Neuronal stem cell (in vitro differentiated cells): ENCODE measurements at regions not wholly inside any gene's neighbourhood (a gene's known extent, or its start where the extent isn't known, plus 50 kb on each side); places are given as distances from the start of the nearest gene placed in this dataset.

Experiments
- DNase-seq: peaks from one replicate; pipeline ENCODE4 v3.0.0-alpha.2; 2013; ENCODE audit warnings: low spot score
- H2AFZ ChIP-seq: one replicate; pipeline ENCODE4 v1.6.1; 2013; ENCODE audit warnings: mild to moderate bottlenecking, low read length, inconsistent platforms
- H2AK5ac ChIP-seq: 2 replicates; pipeline ENCODE4 v1.6.1; 2013; ENCODE audit warnings: low read depth, mild to moderate bottlenecking, inconsistent platforms, low read length, moderate library complexity, mixed read lengths
- H2BK120ac ChIP-seq: 2 replicates; pipeline ENCODE4 v1.6.1; 2013; ENCODE audit warnings: low read depth, mild to moderate bottlenecking, inconsistent platforms, low read length, moderate library complexity, mixed read lengths
- H2BK12ac ChIP-seq: one replicate; pipeline ENCODE4 v1.6.1; 2013; ENCODE audit warnings: low read length, inconsistent platforms
- H2BK15ac ChIP-seq: 2 replicates; pipeline ENCODE4 v1.6.1; 2013; ENCODE audit warnings: mild to moderate bottlenecking, low read length, inconsistent platforms, mixed read lengths
- H2BK5ac ChIP-seq: one replicate; pipeline ENCODE4 v1.6.1; 2013; ENCODE audit warnings: inconsistent platforms, mild to moderate bottlenecking, low read length, moderate library complexity
- H3K14ac ChIP-seq: one replicate; pipeline ENCODE4 v1.6.1; 2013; ENCODE audit warnings: low read length, inconsistent platforms
- H3K18ac ChIP-seq: 2 replicates; pipeline ENCODE4 v1.6.1; 2013; ENCODE audit warnings: low read length, inconsistent platforms
- H3K23ac ChIP-seq: 2 replicates; pipeline ENCODE4 v1.6.1; 2013; ENCODE audit warnings: low read depth, mild to moderate bottlenecking, mixed read lengths, low read length, inconsistent platforms; ENCODE audit not compliant: poor library complexity
- H3K27ac ChIP-seq: replicated peaks from 3 replicates; pipeline ENCODE4 v1.5.1; 2013; ENCODE audit warnings: low read length, inconsistent platforms
- H3K27me3 ChIP-seq, 3 experiments: 2 replicates each; pipeline ENCODE4 v1.6.1; 2013; ENCODE audit warnings: low read length in 3 of 3, mild to moderate bottlenecking in 2 of 3, inconsistent platforms in 1 of 3, low read depth in 1 of 3, mixed read lengths in 1 of 3, moderate library complexity in 1 of 3; ENCODE audit not compliant: control insufficient read depth in 3 of 3, insufficient read depth in 3 of 3
- H3K36me3 ChIP-seq, 2 donors: replicated peaks in 1 of 2; 2 replicates each; pipeline ENCODE4 v1.6.1; 2013; ENCODE audit warnings: low read length in 2 of 2; ENCODE audit not compliant: control insufficient read depth in 2 of 2, insufficient read depth in 2 of 2
- H3K4ac ChIP-seq: 2 replicates; pipeline ENCODE4 v1.6.1; 2013; ENCODE audit warnings: inconsistent platforms, mild to moderate bottlenecking, low read length, moderate library complexity
- H3K4me1 ChIP-seq, 2 donors: 1 replicate in 1 of 2; 2 replicates in 1 of 2; pipeline ENCODE4 v1.6.1; 2013; ENCODE audit warnings: low read length in 2 of 2, low read depth in 1 of 2; ENCODE audit not compliant: control insufficient read depth in 2 of 2, insufficient read depth in 1 of 2
- H3K4me2 ChIP-seq: one replicate; pipeline ENCODE4 v1.6.1; 2013; ENCODE audit warnings: mild to moderate bottlenecking, low read length, inconsistent platforms; ENCODE audit not compliant: insufficient read depth, poor library complexity, severe bottlenecking
- H3K4me3 ChIP-seq, 2 donors: 2 replicates each; pipeline ENCODE4 v1.5.1; 2013; ENCODE audit warnings: low read length in 2 of 2, mild to moderate bottlenecking in 2 of 2, inconsistent platforms in 1 of 2, moderate library complexity in 1 of 2
- H3K79me1 ChIP-seq: one replicate; pipeline ENCODE4 v1.6.1; 2013; ENCODE audit warnings: low read depth, mild to moderate bottlenecking, inconsistent platforms, low read length, moderate library complexity
- H3K9ac ChIP-seq: one replicate; pipeline ENCODE4 v1.6.1; 2013; ENCODE audit warnings: mild to moderate bottlenecking, low read depth, low read length, inconsistent platforms; ENCODE audit not compliant: poor library complexity
- H3K9me3 ChIP-seq, 2 donors: replicated peaks in 1 of 2; 2 replicates each; pipeline versions ENCODE3 to v1.6.1; 2013; ENCODE audit warnings: low read length in 2 of 2, mild to moderate bottlenecking in 2 of 2, inconsistent platforms in 1 of 2, low read depth in 1 of 2, mixed read lengths in 1 of 2, moderate library complexity in 1 of 2; ENCODE audit not compliant: control insufficient read depth in 2 of 2, insufficient read depth in 1 of 2
- H4K8ac ChIP-seq: one replicate; pipeline ENCODE4 v1.6.1; 2013; ENCODE audit warnings: low read depth, mild to moderate bottlenecking, inconsistent platforms, low read length, moderate library complexity
- H4K91ac ChIP-seq: one replicate; pipeline ENCODE4 v1.6.1; 2013; ENCODE audit warnings: low read length, low read depth, mild to moderate bottlenecking, inconsistent platforms; ENCODE audit not compliant: poor library complexity
- WGBS, 2 donors: extraction: QIAGEN DNeasy Blood & Tissue Kit; methylation state at CpG; one replicate each; pipeline ENCODE4 v1.1.7; 2013; ENCODE audit warnings: missing lambda C conversion rate in 2 of 2, mixed read lengths in 1 of 2; ENCODE audit not compliant: insufficient read length in 2 of 2, insufficient replicate concordance in 1 of 2; ENCODE audit errors: extremely low coverage in 2 of 2; 5-methylcytosine and 5-hydroxymethylcytosine counted together

- no peak overlapping the region for H3K23ac ChIP-seq
- no peak overlapping the region for H3K14ac ChIP-seq
- H3K18ac ChIP-seq: no peak overlapping the region
- no peak overlapping the region for H2BK12ac ChIP-seq
- WGBS, 2 donors: no CpG with 5 or more reads among the region's 5 CpGs
- H4K91ac ChIP-seq: no peak overlapping the region
- H3K27me3 ChIP-seq: no peaks in the 10 kb centered on the region
- no peak overlapping the region for H3K4me3 ChIP-seq
- H2AFZ ChIP-seq: no peak overlapping the region
- H2AK5ac ChIP-seq: no peak overlapping the region
- no peak overlapping the region for H4K8ac ChIP-seq
- no peak for DNase-seq
- H3K9ac ChIP-seq: no peak overlapping the region
- no peaks in the 10 kb centered on the region for H3K36me3 ChIP-seq
- H3K4me1 ChIP-seq: no peaks in the 10 kb centered on the region
- H2BK5ac ChIP-seq: no peak overlapping the region
- no peaks in the 10 kb centered on the region for H3K79me1 ChIP-seq
- H2BK15ac ChIP-seq: no peak overlapping the region
- H2BK120ac ChIP-seq: no peak overlapping the region
- H3K4me2 ChIP-seq: no peak overlapping the region
- no peak overlapping the region for H3K27ac ChIP-seq
- H3K9me3 ChIP-seq: no peaks in the 10 kb centered on the region
- no peak overlapping the region for H3K4ac ChIP-seq
These were observed 138.5 kb upstream of the TYRP1 start for GRCh38 chr9:12554636-12555035.

GRCh38 chr9:12566404-12567090 lies 126.6 kb upstream of the TYRP1 start:
- WGBS, 2 donors: no CpG with 5 or more reads among the region's 5 CpGs
- no peak overlapping the region for H2BK120ac ChIP-seq
- no peak overlapping the region for H2BK12ac ChIP-seq
- no peak overlapping the region for H4K91ac ChIP-seq
- no peaks in the 10 kb centered on the region for H3K27me3 ChIP-seq
- DNase-seq: no peak
- H3K36me3 ChIP-seq: no peaks in the 10 kb centered on the region
- H3K27ac ChIP-seq: no peak overlapping the region
- no peaks in the 10 kb centered on the region for H3K79me1 ChIP-seq
- no peak overlapping the region for H2AK5ac ChIP-seq
- H3K4me2 ChIP-seq: no peak overlapping the region
- no peaks in the 10 kb centered on the region for H3K4me1 ChIP-seq
- H3K9me3 ChIP-seq: no peaks in the 10 kb centered on the region
- no peak overlapping the region for H3K4ac ChIP-seq
- H3K18ac ChIP-seq: no peak overlapping the region
- no peak overlapping the region for H2AFZ ChIP-seq
- H3K14ac ChIP-seq: no peak overlapping the region
- H2BK15ac ChIP-seq: no peak overlapping the region
- H4K8ac ChIP-seq: no peak overlapping the region
- no peak overlapping the region for H3K4me3 ChIP-seq
- no peak overlapping the region for H3K9ac ChIP-seq
- H2BK5ac ChIP-seq: no peak overlapping the region
- no peak overlapping the region for H3K23ac ChIP-seq

- Histone ChIP-seq H3K4ac (no peak overlapping the region), H4K91ac (no peak overlapping the region), H2BK120ac (no peak overlapping the region), H3K9ac (no peak overlapping the region), H2AK5ac (no peak overlapping the region), H3K4me3 (no peak overlapping the region), H2AFZ (no peak overlapping the region), H3K4me2 (no peak overlapping the region), H3K23ac (no peak overlapping the region), H3K36me3 (no peaks in the 10 kb centered on the region), H3K79me1 (no peaks in the 10 kb centered on the region), H4K8ac (no peak overlapping the region), H3K4me1 (no peaks in the 10 kb centered on the region), H2BK5ac (no peak overlapping the region), H3K9me3 (no peaks in the 10 kb centered on the region), H3K18ac (no peak overlapping the region), H3K14ac (no peak overlapping the region), H2BK15ac (no peak overlapping the region), H3K27me3 (no peaks in the 10 kb centered on the region), H3K27ac (no peak overlapping the region), H2BK12ac (no peak overlapping the region)
- no peak for DNase-seq
- no CpG with 5 or more reads among the region's 3 CpGs for WGBS, 2 donors
These were observed 108.3 kb upstream of the TYRP1 start for GRCh38 chr9:12584656-12585522.

DNA sequence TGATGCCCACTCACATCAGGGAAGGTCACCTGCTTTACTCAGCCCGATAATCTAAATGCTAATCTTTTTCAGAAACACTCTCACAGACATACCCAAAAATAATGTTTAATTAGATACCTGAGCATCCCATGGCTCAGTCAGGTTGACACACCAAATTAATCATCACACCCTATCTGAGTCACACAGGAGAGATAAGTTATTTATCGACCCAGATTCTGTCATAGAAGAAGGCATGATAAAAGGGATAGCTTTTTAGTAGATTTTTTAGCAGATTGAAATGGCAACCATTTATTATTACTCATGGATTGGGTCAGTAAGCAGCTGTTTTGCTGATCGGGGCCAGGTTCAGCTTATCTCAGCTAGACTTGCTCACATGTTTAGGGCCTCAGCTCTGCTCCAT lies 97.8 kb upstream of the TYRP1 start:
- Histone ChIP-seq H3K4me1 (no peaks in the 10 kb centered on the region), H3K79me1 (no peaks in the 10 kb centered on the region), H3K18ac (no peak overlapping the region), H3K27me3 (no peaks in the 10 kb centered on the region), H3K4ac (no peak overlapping the region), H3K4me2 (no peak overlapping the region), H2BK15ac (no peak overlapping the region), H3K14ac (no peak overlapping the region), H3K9me3 (no peaks in the 10 kb centered on the region), H2BK5ac (no peak overlapping the region), H3K9ac (no peak overlapping the region), H3K36me3 (no peaks in the 10 kb centered on the region), H2AFZ (no peak overlapping the region), H2AK5ac (no peak overlapping the region), H2BK120ac (no peak overlapping the region), H3K27ac (no peak overlapping the region), H3K23ac (no peak overlapping the region), H4K91ac (no peak overlapping the region), H3K4me3 (no peak overlapping the region), H2BK12ac (no peak overlapping the region), H4K8ac (no peak overlapping the region)
- no peak for DNase-seq
- no CpG with 5 or more reads among the region's 3 CpGs for WGBS, 2 donors
